CD4-positive, alpha-beta T cell treated with Interleukin-17A for 4 hours (primary cell): ENCODE measurements at regions not wholly inside any gene's neighbourhood (a gene's known extent, or its start where the extent isn't known, plus 50 kb on each side); places are given as distances from the start of the nearest gene placed in this dataset.
"Not testable (repeated sequence)": the region's sequence is repeated elsewhere in the genome, so short reads cannot be mapped to it uniquely, and the experiment has no call there.

Source experiments
- DNase-seq: peaks from one replicate; pipeline ENCODE4 v3.0.0-alpha.2; 2020; ENCODE audit warnings: mixed read lengths

- not testable (repeated sequence) for DNase-seq
These were observed 70.6 kb downstream of the DLEU7 start for GRCh38 chr13:50772881-50773280.
